ENCODE measurements at regions not wholly inside any gene's neighbourhood (a gene's known extent, or its start where the extent isn't known, plus 50 kb on each side); places are given as distances from the start of the nearest gene placed in this dataset.

GRCh38 chr20:41837669-41838224, 219.6 kb upstream of the CHD6 start:
- Mint-ChIP-seq H3K4me3 (no peak overlapping the region), H3K27ac (no peak overlapping the region), H3K4me1 (no peaks in the 10 kb centered on the region), H3K9me3 (no peaks in the 10 kb centered on the region), H3K27me3 (no peaks in the 10 kb centered on the region), H3K36me3 (ENCODE audit: low read depth) (no peaks in the 10 kb centered on the region)
- intact Hi-C loops (cut with micrococcal nuclease), result no loop called here
- no peak for DNase-seq

GRCh38 chr20:41833739-41834138, 215.6 kb upstream of the CHD6 start:
- no peaks in the 10 kb centered on the region for H3K9me3 Mint-ChIP-seq
- H3K4me3 Mint-ChIP-seq, result no peak overlapping the region
- no peak for DNase-seq
- no peak overlapping the region for H3K27ac Mint-ChIP-seq
- H3K36me3 Mint-ChIP-seq (ENCODE audit: low read depth), result no peaks in the 10 kb centered on the region
- no peaks in the 10 kb centered on the region for H3K27me3 Mint-ChIP-seq
- intact Hi-C loops (cut with micrococcal nuclease), result no loop called here
- H3K4me1 Mint-ChIP-seq, result no peaks in the 10 kb centered on the region

GRCh38 chr20:41830702-41831101, 212.5 kb upstream of the CHD6 start:
- intact Hi-C loops (cut with micrococcal nuclease), result no loop called here
- Mint-ChIP-seq H3K4me3 (no peak overlapping the region), H3K4me1 (no peaks in the 10 kb centered on the region), H3K9me3 (peaks cover 3% of the 10 kb centered on the region), H3K36me3 (ENCODE audit: low read depth) (no peaks in the 10 kb centered on the region), H3K27ac (no peak overlapping the region), H3K27me3 (no peaks in the 10 kb centered on the region)
- no peak for DNase-seq

- H3K9me3 Mint-ChIP-seq, result no peaks in the 10 kb centered on the region
- no peak overlapping the region for H3K27ac Mint-ChIP-seq
- no peak overlapping the region for H3K4me3 Mint-ChIP-seq
- no peaks in the 10 kb centered on the region for H3K27me3 Mint-ChIP-seq
- no peak for DNase-seq
- intact Hi-C loops (cut with micrococcal nuclease), result no loop called here
- H3K36me3 Mint-ChIP-seq (ENCODE audit: low read depth), result no peaks in the 10 kb centered on the region
- H3K4me1 Mint-ChIP-seq, result no peaks in the 10 kb centered on the region
These were observed 201.3 kb upstream of the CHD6 start for GRCh38 chr20:41819436-41819835.

- H3K9me3 Mint-ChIP-seq, result no peaks in the 10 kb centered on the region
- intact Hi-C loops (cut with micrococcal nuclease), result no loop called here
- H3K4me1 Mint-ChIP-seq, result no peaks in the 10 kb centered on the region
- H3K27ac Mint-ChIP-seq, result no peak overlapping the region
- no peaks in the 10 kb centered on the region for H3K27me3 Mint-ChIP-seq
- H3K36me3 Mint-ChIP-seq (ENCODE audit: low read depth), result no peaks in the 10 kb centered on the region
- no peak for DNase-seq
- no peak overlapping the region for H3K4me3 Mint-ChIP-seq
These were observed 200.8 kb upstream of the CHD6 start for GRCh38 chr20:41818991-41819390.

- Mint-ChIP-seq H3K4me3 (no peak overlapping the region), H3K27ac (no peak overlapping the region), H3K36me3 (ENCODE audit: low read depth) (no peaks in the 10 kb centered on the region), H3K27me3 (no peaks in the 10 kb centered on the region), H3K4me1 (no peaks in the 10 kb centered on the region), H3K9me3 (no peaks in the 10 kb centered on the region)
- intact Hi-C loops (cut with micrococcal nuclease), result no loop called here
- no peak for DNase-seq
These were observed 200.2 kb upstream of the CHD6 start for GRCh38 chr20:41818369-41818768.

- intact Hi-C loops (cut with micrococcal nuclease), result no loop called here
- Mint-ChIP-seq H3K36me3 (ENCODE audit: low read depth) (no peaks in the 10 kb centered on the region), H3K27me3 (no peaks in the 10 kb centered on the region), H3K4me1 (no peaks in the 10 kb centered on the region), H3K9me3 (peaks cover 7% of the 10 kb centered on the region), H3K4me3 (no peak overlapping the region), H3K27ac (no peak overlapping the region)
- DNase-seq, result no peak
These were observed 193.3 kb upstream of the CHD6 start for GRCh38 chr20:41811456-41811855.

GRCh38 chr20:41800040-41800439, 181.9 kb upstream of the CHD6 start:
- Mint-ChIP-seq H3K27ac (no peak overlapping the region), H3K27me3 (no peaks in the 10 kb centered on the region), H3K4me1 (no peaks in the 10 kb centered on the region), H3K36me3 (ENCODE audit: low read depth) (no peaks in the 10 kb centered on the region), H3K9me3 (no peaks in the 10 kb centered on the region), H3K4me3 (no peak overlapping the region)
- intact Hi-C loops (cut with micrococcal nuclease), result no loop called here
- no peak for DNase-seq

GRCh38 chr20:41798930-41799502, 180.8 kb upstream of the CHD6 start:
- H3K4me1 Mint-ChIP-seq, result no peaks in the 10 kb centered on the region
- H3K27me3 Mint-ChIP-seq, result no peaks in the 10 kb centered on the region
- no peaks in the 10 kb centered on the region for H3K36me3 Mint-ChIP-seq (ENCODE audit: low read depth)
- DNase-seq, result no peak
- no peak overlapping the region for H3K4me3 Mint-ChIP-seq
- no peaks in the 10 kb centered on the region for H3K9me3 Mint-ChIP-seq
- intact Hi-C loops (cut with micrococcal nuclease), result no loop called here
- no peak overlapping the region for H3K27ac Mint-ChIP-seq

- H3K9me3 Mint-ChIP-seq, result no peaks in the 10 kb centered on the region
- no peaks in the 10 kb centered on the region for H3K27me3 Mint-ChIP-seq
- no peak overlapping the region for H3K4me3 Mint-ChIP-seq
- H3K4me1 Mint-ChIP-seq, result no peaks in the 10 kb centered on the region
- H3K27ac Mint-ChIP-seq, result no peak overlapping the region
- no peaks in the 10 kb centered on the region for H3K36me3 Mint-ChIP-seq (ENCODE audit: low read depth)
- no peak for DNase-seq
- intact Hi-C loops (cut with micrococcal nuclease), result no loop called here
These were observed 168.0 kb upstream of the CHD6 start for GRCh38 chr20:41786158-41786557.

- intact Hi-C loops (cut with micrococcal nuclease), result no loop called here
- DNase-seq, result no peak
- Mint-ChIP-seq H3K27ac (no peak overlapping the region), H3K9me3 (no peaks in the 10 kb centered on the region), H3K36me3 (ENCODE audit: low read depth) (no peaks in the 10 kb centered on the region), H3K4me3 (no peak overlapping the region), H3K27me3 (no peaks in the 10 kb centered on the region), H3K4me1 (no peaks in the 10 kb centered on the region)
These were observed 166.2 kb upstream of the CHD6 start for GRCh38 chr20:41784209-41784958.

- Mint-ChIP-seq H3K36me3 (ENCODE audit: low read depth) (no peaks in the 10 kb centered on the region), H3K4me1 (no peaks in the 10 kb centered on the region), H3K27ac (no peak overlapping the region), H3K4me3 (no peak overlapping the region), H3K9me3 (no peaks in the 10 kb centered on the region), H3K27me3 (no peaks in the 10 kb centered on the region)
- DNase-seq, result no peak
- intact Hi-C loops (cut with micrococcal nuclease), result no loop called here
These were observed 165.4 kb upstream of the CHD6 start for GRCh38 chr20:41783423-41784208.

GRCh38 chr20:41782730-41783406, 164.7 kb upstream of the CHD6 start:
- intact Hi-C loops (cut with micrococcal nuclease), result no loop called here
- Mint-ChIP-seq H3K27me3 (no peaks in the 10 kb centered on the region), H3K9me3 (no peaks in the 10 kb centered on the region), H3K36me3 (ENCODE audit: low read depth) (no peaks in the 10 kb centered on the region), H3K27ac (no peak overlapping the region), H3K4me1 (no peaks in the 10 kb centered on the region), H3K4me3 (no peak overlapping the region)
- no peak for DNase-seq

GRCh38 chr20:41782255-41782654, 164.1 kb upstream of the CHD6 start:
- H3K4me3 Mint-ChIP-seq, result no peak overlapping the region
- no peaks in the 10 kb centered on the region for H3K36me3 Mint-ChIP-seq (ENCODE audit: low read depth)
- H3K27me3 Mint-ChIP-seq, result no peaks in the 10 kb centered on the region
- intact Hi-C loops (cut with micrococcal nuclease), result no loop called here
- H3K4me1 Mint-ChIP-seq, result no peaks in the 10 kb centered on the region
- H3K9me3 Mint-ChIP-seq, result no peaks in the 10 kb centered on the region
- H3K27ac Mint-ChIP-seq, result no peak overlapping the region
- no peak for DNase-seq
